Amygdala (tissue), 56 donors: ENCODE measurements at regions not wholly inside any gene's neighbourhood (a gene's known extent, or its start where the extent isn't known, plus 50 kb on each side); places are given as distances from the start of the nearest gene placed in this dataset.

Experiments
- DNase-seq, 56 donors: peaks; one replicate each; lab custom pipeline; 2025; lab: John Stamatoyannopoulos, UW

GRCh38 chr5:106185661-106186081 is 1485.1 kb downstream of the EFNA5 start:
- no peak for DNase-seq

DNA sequence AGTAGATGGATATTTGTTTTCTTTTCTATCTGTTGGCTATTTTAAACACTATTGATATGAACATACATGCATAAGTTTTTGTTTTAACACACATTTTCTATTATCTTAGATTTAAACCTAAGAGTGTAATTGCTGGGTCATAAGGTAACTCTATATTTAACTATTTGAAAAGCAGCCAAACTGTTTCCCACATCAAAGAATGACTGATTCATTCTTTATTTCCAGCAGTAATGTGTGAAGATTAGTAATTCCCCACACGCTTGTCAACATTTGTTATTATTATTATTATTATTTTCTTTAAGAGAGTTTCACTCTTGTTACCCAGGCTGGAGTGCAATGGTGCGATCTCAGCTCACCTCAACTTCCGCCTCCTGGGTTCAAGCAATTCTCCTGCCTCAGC is 1495.8 kb downstream of the EFNA5 start:
- DNase-seq, result no peak

GRCh38 chr5:106172681-106173532 is 1497.8 kb downstream of the EFNA5 start:
- no peak for DNase-seq

- no peak for DNase-seq
Measured at GRCh38 chr5:106171708-106172107, 1499.0 kb downstream of the EFNA5 start.

DNA sequence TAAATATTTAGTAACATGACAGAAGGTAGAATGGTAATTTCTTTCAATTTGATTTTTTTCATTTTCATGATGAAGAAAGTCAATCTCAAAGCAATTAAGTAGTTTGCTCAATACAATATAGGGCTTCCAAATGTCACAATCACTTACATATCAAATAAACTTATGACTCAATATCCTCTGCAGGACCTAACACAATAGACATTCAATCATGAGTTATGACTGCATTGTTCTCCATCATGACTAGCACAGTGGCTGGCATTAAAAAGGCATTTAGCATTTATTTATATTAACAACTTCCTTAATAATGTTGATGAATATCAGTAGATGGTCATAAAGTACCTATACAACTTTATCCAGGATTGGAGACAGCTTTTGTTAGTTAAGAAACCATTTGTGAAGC is 1499.6 kb downstream of the EFNA5 start:
- no peak for DNase-seq

GRCh38 chr5:106167766-106168165 is 1503.0 kb downstream of the EFNA5 start:
- no peak for DNase-seq

DNA sequence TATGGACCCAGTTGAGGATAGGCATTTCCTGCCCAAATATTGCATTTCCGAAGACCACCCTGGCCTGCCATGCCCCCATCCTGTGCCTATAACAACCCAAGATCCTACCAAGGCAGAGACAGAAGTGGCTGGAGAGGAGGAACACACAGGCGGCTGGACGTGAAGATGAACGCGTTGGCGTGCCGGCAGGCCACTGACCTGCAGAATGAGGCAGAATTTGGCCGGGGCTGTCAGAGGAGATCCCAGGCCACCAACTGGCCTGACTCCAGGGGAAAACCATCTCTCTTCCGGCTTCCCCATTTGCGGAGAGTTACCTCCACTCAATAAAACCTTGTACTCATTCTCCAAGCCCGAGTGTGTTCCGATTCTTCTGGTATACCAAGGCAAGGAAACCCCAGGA is 1507.5 kb downstream of the EFNA5 start:
- DNase-seq, result no peak

DNA sequence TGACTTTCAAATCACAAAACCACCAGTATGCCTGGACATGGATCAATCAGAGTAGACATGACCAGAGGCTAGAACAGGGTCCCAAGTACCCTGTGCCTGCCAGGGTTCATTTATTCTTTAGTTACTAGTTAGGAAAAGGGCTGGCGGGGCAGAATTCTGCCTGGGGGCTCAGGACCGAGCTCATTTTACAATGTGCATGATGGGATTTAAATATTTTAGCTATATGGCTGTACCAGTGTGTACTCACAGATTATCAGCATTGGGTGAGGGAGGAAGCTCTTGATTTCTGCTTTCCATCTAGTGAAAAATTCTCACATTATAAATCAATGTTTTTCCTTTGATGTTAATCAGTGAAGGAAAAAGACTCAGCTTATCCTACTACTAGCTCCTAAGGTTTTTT is 1511.1 kb downstream of the EFNA5 start:
- DNase-seq, result no peak

GRCh38 chr5:106154280-106154716 is 1516.4 kb downstream of the EFNA5 start:
- no peak for DNase-seq

- no peak for DNase-seq
Measured at GRCh38 chr5:106152569-106152968, 1518.2 kb downstream of the EFNA5 start.

DNA sequence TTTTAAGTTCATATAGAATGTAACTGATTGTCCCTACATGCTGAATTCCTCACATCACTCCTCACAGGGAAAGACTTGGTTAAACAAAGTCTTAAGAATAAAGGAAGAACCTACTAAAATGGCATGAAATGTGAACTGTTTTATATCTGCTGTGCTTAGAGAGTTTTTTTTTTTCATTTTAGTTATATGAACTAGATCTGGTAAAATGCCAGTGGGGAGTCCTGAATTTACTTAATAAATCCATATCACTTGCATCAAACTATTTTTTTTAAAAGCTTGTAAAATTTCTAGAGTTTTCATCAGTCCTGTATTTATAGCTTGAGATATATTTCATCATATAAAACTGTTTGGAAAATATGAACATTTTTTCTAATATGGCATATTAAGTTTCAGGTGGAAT is 1528.6 kb downstream of the EFNA5 start:
- DNase-seq, result no peak

- DNase-seq, result no peak
Measured at GRCh38 chr5:106140101-106140500, 1530.6 kb downstream of the EFNA5 start.

DNA sequence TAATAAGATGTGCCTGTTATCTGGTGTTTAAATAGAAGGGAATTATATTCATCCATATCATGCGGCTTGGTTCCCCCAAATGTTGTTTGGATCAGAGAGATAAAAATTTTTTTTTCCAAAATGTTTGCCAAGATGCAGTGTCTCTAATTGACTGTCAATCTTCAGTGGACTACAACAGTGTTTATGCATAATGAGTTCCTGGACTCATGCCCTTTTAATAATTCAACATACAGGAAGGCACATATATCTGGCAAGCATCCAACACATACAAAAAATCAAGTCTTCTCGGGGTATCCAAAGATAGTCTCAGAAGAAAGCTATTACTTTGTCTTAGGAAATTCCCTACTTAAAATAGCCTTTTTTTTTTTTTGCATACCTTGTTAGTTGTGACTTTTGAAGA is 1534.7 kb downstream of the EFNA5 start:
- DNase-seq, result no peak

DNA sequence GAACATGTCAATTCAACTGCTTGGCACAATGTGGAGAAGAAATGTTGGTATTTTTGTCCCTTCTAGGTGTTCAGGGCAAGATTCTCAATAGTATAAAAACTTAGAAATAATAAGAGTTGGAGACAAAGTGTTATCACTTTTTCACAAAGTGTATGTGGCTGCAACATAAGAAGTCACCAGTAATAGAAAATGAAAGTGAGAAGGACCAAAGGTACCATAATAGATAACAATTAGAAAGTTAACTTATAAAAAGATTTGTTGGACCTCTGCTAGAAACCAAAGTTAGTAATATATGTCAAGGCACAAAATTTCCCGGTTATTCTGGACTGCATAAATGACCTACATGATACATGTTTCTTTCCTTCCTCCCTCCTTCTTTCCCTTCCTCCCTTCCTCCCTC is 1535.3 kb downstream of the EFNA5 start:
- no peak for DNase-seq

GRCh38 chr5:106134549-106134948 is 1536.2 kb downstream of the EFNA5 start:
- DNase-seq, result no peak

- no peak for DNase-seq
Measured at GRCh38 chr5:106127985-106128384, 1542.8 kb downstream of the EFNA5 start.

DNA sequence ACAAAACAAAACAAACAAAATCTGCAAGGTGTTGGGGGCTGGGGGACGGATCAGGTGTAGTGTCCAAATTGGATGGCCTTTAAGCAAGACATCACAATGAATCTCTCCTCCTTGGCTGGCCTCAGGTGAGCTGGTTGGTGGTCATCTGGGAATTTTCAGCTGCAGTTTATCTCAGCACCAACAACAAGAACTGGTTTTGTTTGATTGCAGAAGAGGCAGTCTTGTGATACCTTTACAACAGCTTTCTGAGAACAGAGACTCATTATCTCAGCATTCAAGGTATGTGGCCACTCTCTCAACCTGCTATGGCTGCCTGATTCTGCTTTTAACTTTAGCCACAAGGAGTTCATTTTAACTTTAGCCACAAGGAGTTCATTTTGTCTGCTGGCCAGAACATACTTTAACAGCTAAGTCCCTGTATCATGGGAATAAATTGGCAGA is 1543.4 kb downstream of the EFNA5 start:
- DNase-seq, result no peak

DNA sequence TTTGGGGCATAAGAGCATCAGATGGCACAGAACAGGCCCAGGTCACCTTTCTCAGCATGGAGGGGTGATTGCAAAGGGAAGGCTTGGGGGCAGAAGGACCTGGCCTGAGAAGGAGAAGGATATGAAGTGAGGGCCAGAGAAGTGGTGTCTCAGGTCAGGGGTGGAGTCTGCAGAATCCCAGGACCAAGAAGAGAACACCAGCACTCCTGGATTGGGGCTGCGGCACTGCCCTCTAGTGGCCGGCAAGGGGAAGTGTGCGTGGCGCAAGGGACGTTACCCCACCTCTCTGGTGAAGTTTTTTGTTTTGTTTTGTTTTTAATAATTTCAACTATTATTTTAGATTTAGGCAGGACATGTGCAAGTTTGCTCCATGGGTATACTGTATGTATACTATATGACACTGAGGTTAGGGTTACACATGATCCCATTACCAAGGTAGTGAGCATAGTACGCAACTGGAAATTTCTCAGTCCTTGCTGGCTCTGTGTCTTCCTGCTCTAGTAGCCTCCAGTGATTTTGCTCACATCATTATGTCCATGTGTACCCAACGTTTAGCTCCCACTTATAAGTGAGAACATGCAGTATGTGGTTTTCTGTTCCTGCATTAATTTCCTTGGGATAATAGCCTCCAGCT is 1548.6 kb downstream of the EFNA5 start:
- no peak for DNase-seq

GRCh38 chr5:106116682-106117081 is 1554.1 kb downstream of the EFNA5 start:
- DNase-seq, result no peak

DNA sequence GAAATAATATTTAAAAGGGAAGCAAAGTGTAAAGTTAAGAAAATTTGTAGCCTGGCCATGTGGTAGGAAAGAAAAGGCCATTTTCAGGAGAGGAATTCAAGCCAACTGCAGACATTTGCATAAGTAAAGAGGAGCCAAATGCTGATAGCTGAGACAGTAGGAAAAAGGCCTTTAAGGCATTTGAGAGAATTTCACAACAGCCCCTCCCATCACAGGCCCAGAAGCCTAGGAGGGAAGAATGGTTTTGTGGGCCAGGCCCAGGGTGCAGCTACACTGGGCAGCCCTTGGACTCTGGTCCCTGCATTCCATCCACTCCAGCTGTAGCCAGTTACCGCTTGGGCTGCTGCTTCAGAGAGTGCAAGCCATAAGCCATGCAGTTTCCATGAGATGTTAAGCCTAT is 1556.8 kb downstream of the EFNA5 start:
- DNase-seq, result no peak

DNA sequence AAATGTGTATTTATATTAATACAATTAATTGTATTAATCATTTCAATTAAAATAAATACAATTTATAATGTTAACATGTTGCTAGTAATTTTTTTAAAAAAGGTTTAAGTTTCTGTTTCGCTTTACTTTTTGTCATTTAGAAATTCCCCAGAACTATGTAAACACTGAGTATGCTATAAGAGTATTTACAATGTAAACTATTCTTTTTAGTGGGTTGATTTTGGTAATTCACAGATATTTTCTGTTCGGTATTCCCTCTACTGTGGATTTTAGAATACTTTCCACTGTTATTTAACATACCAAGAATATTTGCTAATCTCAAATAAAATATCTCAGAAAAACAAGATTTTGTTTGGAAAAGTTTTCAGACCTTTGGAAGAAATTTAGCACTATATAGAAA is 1564.4 kb downstream of the EFNA5 start:
- DNase-seq, result no peak

GRCh38 chr5:106097340-106097739 is 1573.4 kb downstream of the EFNA5 start:
- no peak for DNase-seq
